EH (cell line): ENCODE measurements at regions not wholly inside any gene's neighbourhood (a gene's known extent, or its start where the extent isn't known, plus 50 kb on each side); places are given as distances from the start of the nearest gene placed in this dataset.
A peak's percentile ranks its signal among the peaks of the same experiment; 100 is the strongest.

Experiments used
- DNase-seq: peaks from one replicate; pipeline ENCODE4 v3.0.0-alpha.2; 2015; ENCODE audit warnings: low read depth

- DNase-seq: peak; percentile 51
These were observed 60.9 kb upstream of the ZNF648 start for GRCh38 chr1:182122256-182122912.

- no peak for DNase-seq
These were observed 60.3 kb upstream of the ZNF648 start for GRCh38 chr1:182121787-182122186.

- DNase-seq: peak; percentile 66
These were observed 59.1 kb upstream of the ZNF648 start for GRCh38 chr1:182120411-182121258.

DNA sequence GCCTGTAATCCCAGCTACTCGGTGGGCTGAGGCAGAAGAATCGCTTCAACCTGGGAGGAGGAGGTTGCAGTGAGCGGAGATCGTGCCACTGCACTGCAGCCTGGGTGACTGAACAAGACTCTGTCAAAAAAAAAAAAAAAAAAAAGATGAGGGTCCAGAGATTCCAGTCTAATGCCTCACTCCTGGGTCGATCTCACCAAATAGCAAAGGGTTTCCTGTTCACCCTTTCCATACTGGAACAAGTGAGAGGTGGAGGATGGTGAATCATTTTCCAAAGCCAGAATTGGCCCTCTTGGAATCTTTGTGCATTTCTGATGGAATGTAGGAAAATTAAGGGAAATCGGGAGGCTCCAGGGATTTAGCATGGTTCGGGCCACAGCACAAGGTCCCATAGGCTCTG, 58.1 kb upstream of the ZNF648 start:
- peak; percentile 38 for DNase-seq

GRCh38 chr1:182118851-182119250, 57.3 kb upstream of the ZNF648 start:
- DNase-seq: no peak

DNA sequence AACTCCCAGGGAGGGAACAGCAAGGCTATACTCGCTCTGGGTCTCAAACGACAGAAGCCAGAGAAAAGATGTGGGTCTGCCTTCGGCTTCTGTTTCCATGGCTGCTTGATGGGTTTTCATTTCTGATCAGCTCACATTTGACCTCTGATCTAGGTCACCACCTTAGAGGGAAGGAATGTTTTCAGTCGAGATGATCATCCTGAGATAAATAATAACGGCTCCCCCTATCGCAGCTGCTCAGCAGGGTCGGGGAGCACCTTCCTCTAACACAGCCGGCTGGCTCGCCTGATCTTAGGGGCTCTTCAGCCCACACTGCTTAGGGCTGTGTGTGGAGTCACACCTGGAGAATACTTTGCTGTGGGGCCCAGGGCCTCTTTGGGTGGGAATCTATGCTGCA, 53.1 kb upstream of the ZNF648 start:
- DNase-seq: no peak

GRCh38 chr1:182113879-182114626, 52.5 kb upstream of the ZNF648 start:
- no peak for DNase-seq

GRCh38 chr1:182111496-182111895, 50.0 kb upstream of the ZNF648 start:
- no peak for DNase-seq
